Bronchial epithelial cell (primary cell): ENCODE measurements at regions not wholly inside any gene's neighbourhood (a gene's known extent, or its start where the extent isn't known, plus 50 kb on each side); places are given as distances from the start of the nearest gene placed in this dataset.

Source experiments
- DNase-seq: peaks from one replicate; pipeline ENCODE4 v3.0.0-alpha.2; 2010; ENCODE audit warnings: low read depth
- FAIRE-seq: peaks from 2 replicates; lab custom pipeline; 2011; peaks lifted over from hg19 to GRCh38; lab: Jason Lieb, UNC
- H3K27me3 ChIP-seq: 2 replicates; pipeline ENCODE4 v1.5.1; 2011; ENCODE audit warnings: low read length; ENCODE audit not compliant: control insufficient read depth, insufficient read depth
- H3K36me3 ChIP-seq: 2 replicates; pipeline ENCODE4 v1.5.1; 2011; ENCODE audit warnings: low read length; ENCODE audit not compliant: control insufficient read depth, insufficient read depth
- H3K4me3 ChIP-seq: 2 replicates; pipeline ENCODE4 v1.5.1; 2011; ENCODE audit warnings: mild to moderate bottlenecking, low read depth, low read length, control low read depth
- TF ChIP-seq, protein P1 (sequence below): IDR thresholded peaks from 2 replicates; pipeline ENCODE4 v1.5.1; 2011; ENCODE audit warnings: mild to moderate bottlenecking, moderate library complexity, low read length, control low read depth, inconsistent platforms; ENCODE audit not compliant: insufficient read depth, severe bottlenecking

- TF ChIP-seq, protein P1, sequence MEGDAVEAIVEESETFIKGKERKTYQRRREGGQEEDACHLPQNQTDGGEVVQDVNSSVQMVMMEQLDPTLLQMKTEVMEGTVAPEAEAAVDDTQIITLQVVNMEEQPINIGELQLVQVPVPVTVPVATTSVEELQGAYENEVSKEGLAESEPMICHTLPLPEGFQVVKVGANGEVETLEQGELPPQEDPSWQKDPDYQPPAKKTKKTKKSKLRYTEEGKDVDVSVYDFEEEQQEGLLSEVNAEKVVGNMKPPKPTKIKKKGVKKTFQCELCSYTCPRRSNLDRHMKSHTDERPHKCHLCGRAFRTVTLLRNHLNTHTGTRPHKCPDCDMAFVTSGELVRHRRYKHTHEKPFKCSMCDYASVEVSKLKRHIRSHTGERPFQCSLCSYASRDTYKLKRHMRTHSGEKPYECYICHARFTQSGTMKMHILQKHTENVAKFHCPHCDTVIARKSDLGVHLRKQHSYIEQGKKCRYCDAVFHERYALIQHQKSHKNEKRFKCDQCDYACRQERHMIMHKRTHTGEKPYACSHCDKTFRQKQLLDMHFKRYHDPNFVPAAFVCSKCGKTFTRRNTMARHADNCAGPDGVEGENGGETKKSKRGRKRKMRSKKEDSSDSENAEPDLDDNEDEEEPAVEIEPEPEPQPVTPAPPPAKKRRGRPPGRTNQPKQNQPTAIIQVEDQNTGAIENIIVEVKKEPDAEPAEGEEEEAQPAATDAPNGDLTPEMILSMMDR: no peak
- FAIRE-seq (no peak), DNase-seq (no peak)
- Histone ChIP-seq H3K36me3 (no peaks in the 10 kb centered on the region), H3K27me3 (no peaks in the 10 kb centered on the region), H3K4me3 (no peak overlapping the region)
Observed at GRCh38 chr14:98408024-98408555, 863.9 kb downstream of the BCL11B start.

- TF ChIP-seq, protein P1: no peak
- FAIRE-seq (no peak), DNase-seq (no peak)
- Histone ChIP-seq H3K36me3 (no peaks in the 10 kb centered on the region), H3K4me3 (no peak overlapping the region), H3K27me3 (no peaks in the 10 kb centered on the region)
Observed at GRCh38 chr14:98408713-98409112, 863.3 kb downstream of the BCL11B start.

- H3K27me3 ChIP-seq: no peaks in the 10 kb centered on the region
- DNase-seq: no peak
- FAIRE-seq: no peak
- H3K4me3 ChIP-seq: no peak overlapping the region
- no peaks in the 10 kb centered on the region for H3K36me3 ChIP-seq
- TF ChIP-seq, protein P1: no peak
Observed at GRCh38 chr14:98411154-98411553, 860.8 kb downstream of the BCL11B start.

- DNase-seq (no peak), FAIRE-seq (no peak)
- Histone ChIP-seq H3K36me3 (no peaks in the 10 kb centered on the region), H3K27me3 (no peaks in the 10 kb centered on the region), H3K4me3 (no peak overlapping the region)
- TF ChIP-seq, protein P1: no peak
Observed at GRCh38 chr14:98412431-98412830, 859.6 kb downstream of the BCL11B start.

DNA sequence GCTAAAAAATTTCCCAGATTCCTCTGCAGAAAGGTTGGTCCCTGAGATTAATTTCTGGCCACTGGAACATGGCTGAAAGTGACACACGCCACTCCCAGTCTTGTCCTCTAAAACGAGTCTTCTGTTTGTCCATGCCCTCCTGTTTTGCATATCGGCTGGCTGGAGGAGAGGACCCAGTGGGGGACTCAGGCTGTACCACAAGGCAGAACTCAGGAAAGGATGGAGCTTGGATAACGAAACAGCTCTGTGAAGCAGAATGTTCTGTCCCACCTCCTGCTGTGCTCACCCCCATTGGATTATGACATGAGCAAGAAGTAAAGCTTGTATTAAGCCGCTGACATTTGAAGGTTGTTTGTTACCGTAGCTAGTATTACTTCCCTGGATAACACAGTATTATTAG is 856.2 kb downstream of the BCL11B start:
- no peaks in the 10 kb centered on the region for H3K36me3 ChIP-seq
- no peak overlapping the region for H3K4me3 ChIP-seq
- TF ChIP-seq, protein P1: no peak
- no peak for FAIRE-seq
- no peak for DNase-seq
- no peaks in the 10 kb centered on the region for H3K27me3 ChIP-seq

DNA sequence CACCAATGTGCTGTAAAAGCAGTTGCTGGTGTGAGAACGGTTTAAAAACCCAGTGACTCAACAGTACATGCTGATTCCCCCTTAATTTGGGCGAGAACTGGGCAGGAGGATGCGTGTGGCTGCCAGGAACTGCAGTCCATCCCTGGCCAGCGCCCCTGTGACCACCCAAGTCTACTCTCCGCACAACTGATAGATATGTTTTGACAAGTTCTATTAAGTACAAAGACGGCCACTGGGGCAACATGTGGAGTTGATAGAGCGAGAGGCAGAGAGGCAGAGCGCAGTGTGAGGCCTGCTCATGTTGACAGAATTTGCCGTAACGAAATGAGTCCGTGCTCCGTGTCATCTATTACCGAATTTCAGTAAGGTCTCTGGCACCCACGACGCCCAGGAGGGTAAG is 855.0 kb downstream of the BCL11B start:
- TF ChIP-seq, protein P1: no peak
- no peaks in the 10 kb centered on the region for H3K36me3 ChIP-seq
- no peaks in the 10 kb centered on the region for H3K27me3 ChIP-seq
- no peak for DNase-seq
- FAIRE-seq: no peak
- H3K4me3 ChIP-seq: no peak overlapping the region
